ENCODE measurements at regions not wholly inside any gene's neighbourhood (a gene's known extent, or its start where the extent isn't known, plus 50 kb on each side); places are given as distances from the start of the nearest gene placed in this dataset.

GRCh38 chr2:211176514-211177141 lies 620.2 kb downstream of the CPS1 start:
- Histone ChIP-seq H3K27ac (ENCODE audit: low read length) (no peak overlapping the region), H3K9me3 (replicated peaks; ENCODE audit: insufficient read depth, low read length) (no peaks in the 10 kb centered on the region), H2AFZ (ENCODE audit: low read length) (no peak overlapping the region), H3K27me3 (replicated peaks; ENCODE audit: insufficient read depth, low read length) (no peaks in the 10 kb centered on the region), H4K20me1 (ENCODE audit: insufficient read depth, low read length) (no peaks in the 10 kb centered on the region), H3K4me2 (ENCODE audit: low read depth, low read length) (no peak overlapping the region), H3K4me1 (ENCODE audit: low read length) (no peaks in the 10 kb centered on the region), H3K9ac (ENCODE audit: low read length) (no peak overlapping the region), H3K9me2 (replicated peaks; ENCODE audit: insufficient read depth, low read length) (no peaks in the 10 kb centered on the region), H3K79me2 (ENCODE audit: low read length) (no peaks in the 10 kb centered on the region), H3K4me3 (ENCODE audit: low read length) (no peak overlapping the region), H3F3A (ENCODE audit: insufficient read depth, low read length) (no peaks in the 10 kb centered on the region), H3K36me3 (replicated peaks; ENCODE audit: insufficient read depth, low read length) (no peaks in the 10 kb centered on the region)
- no peak for TF ChIP-seq CTCF (IDR thresholded peaks at IDR 0.05; ENCODE audit: low read length)
- no peak for TF ChIP-seq EZH2 (optimal IDR thresholded peaks at IDR 0.05; ENCODE audit: low read depth, low read length)
- no peak for TF ChIP-seq EZH2phosphoT487 (IDR thresholded peaks at IDR 0.05; ENCODE audit: low read length)
- no peak for DNase-seq

GRCh38 chr2:211181626-211182025 lies 625.2 kb downstream of the CPS1 start:
- H3K79me2 ChIP-seq (ENCODE audit: low read length): no peaks in the 10 kb centered on the region
- no peaks in the 10 kb centered on the region for H3K9me3 ChIP-seq (replicated peaks; ENCODE audit: insufficient read depth, low read length)
- no peak overlapping the region for H2AFZ ChIP-seq (ENCODE audit: low read length)
- no peaks in the 10 kb centered on the region for H3K27me3 ChIP-seq (replicated peaks; ENCODE audit: insufficient read depth, low read length)
- no peaks in the 10 kb centered on the region for H3F3A ChIP-seq (ENCODE audit: insufficient read depth, low read length)
- no peak for DNase-seq
- H3K27ac ChIP-seq (ENCODE audit: low read length): no peak overlapping the region
- H3K4me1 ChIP-seq (ENCODE audit: low read length): no peaks in the 10 kb centered on the region
- H4K20me1 ChIP-seq (ENCODE audit: insufficient read depth, low read length): no peaks in the 10 kb centered on the region
- H3K36me3 ChIP-seq (replicated peaks; ENCODE audit: insufficient read depth, low read length): no peaks in the 10 kb centered on the region
- no peaks in the 10 kb centered on the region for H3K9me2 ChIP-seq (replicated peaks; ENCODE audit: insufficient read depth, low read length)
- TF ChIP-seq CTCF (IDR thresholded peaks at IDR 0.05; ENCODE audit: low read length): no peak
- no peak for TF ChIP-seq EZH2phosphoT487 (IDR thresholded peaks at IDR 0.05; ENCODE audit: low read length)
- no peak for TF ChIP-seq EZH2 (optimal IDR thresholded peaks at IDR 0.05; ENCODE audit: low read depth, low read length)
- no peak overlapping the region for H3K4me3 ChIP-seq (ENCODE audit: low read length)
- no peak overlapping the region for H3K4me2 ChIP-seq (ENCODE audit: low read depth, low read length)
- no peak overlapping the region for H3K9ac ChIP-seq (ENCODE audit: low read length)

GRCh38 chr2:211187602-211188001 lies 631.2 kb downstream of the CPS1 start:
- H3K4me2 ChIP-seq (ENCODE audit: low read depth, low read length): no peak overlapping the region
- TF ChIP-seq CTCF (IDR thresholded peaks at IDR 0.05; ENCODE audit: low read length): no peak
- TF ChIP-seq EZH2 (optimal IDR thresholded peaks at IDR 0.05; ENCODE audit: low read depth, low read length): no peak
- no peak for TF ChIP-seq EZH2phosphoT487 (IDR thresholded peaks at IDR 0.05; ENCODE audit: low read length)
- peaks cover 14% of the 10 kb centered on the region; the same call in 1 of the 2 replicates for H3K4me1 ChIP-seq (ENCODE audit: low read length)
- H3K9ac ChIP-seq (ENCODE audit: low read length): no peak overlapping the region
- no peak overlapping the region for H3K27ac ChIP-seq (ENCODE audit: low read length)
- no peak overlapping the region for H3K4me3 ChIP-seq (ENCODE audit: low read length)
- no peaks in the 10 kb centered on the region for H3K36me3 ChIP-seq (replicated peaks; ENCODE audit: insufficient read depth, low read length)
- H3K79me2 ChIP-seq (ENCODE audit: low read length): no peaks in the 10 kb centered on the region
- no peaks in the 10 kb centered on the region for H3K9me2 ChIP-seq (replicated peaks; ENCODE audit: insufficient read depth, low read length)
- no peaks in the 10 kb centered on the region for H3K9me3 ChIP-seq (replicated peaks; ENCODE audit: insufficient read depth, low read length)
- H4K20me1 ChIP-seq (ENCODE audit: insufficient read depth, low read length): no peaks in the 10 kb centered on the region
- DNase-seq: no peak
- H3F3A ChIP-seq (ENCODE audit: insufficient read depth, low read length): no peaks in the 10 kb centered on the region
- no peak overlapping the region for H2AFZ ChIP-seq (ENCODE audit: low read length)
- no peaks in the 10 kb centered on the region for H3K27me3 ChIP-seq (replicated peaks; ENCODE audit: insufficient read depth, low read length)
